SK-N-SH treated with all-trans-retinoic acid at 6 μM for 48 hours (cell line): ENCODE measurements at regions not wholly inside any gene's neighbourhood (a gene's known extent, or its start where the extent isn't known, plus 50 kb on each side); places are given as distances from the start of the nearest gene placed in this dataset.

ENCODE experiments used
- ATAC-seq: fragments of 200-7000 bp; cut with Tn5 transposase; 3 replicates; pipeline ENCODE4 v1.9.1; 2020; ENCODE audit warnings: mild to moderate bottlenecking, moderate library complexity
- ARNTL ChIP-seq: fragments of 450-650 bp; formaldehyde crosslinking; IDR thresholded peaks from 2 replicates; pipeline ENCODE4 v1.5.0; 2020; ENCODE audit warnings: low read depth, mild to moderate bottlenecking, moderate library complexity, borderline replicate concordance
- BACH2 ChIP-seq: fragments of 250-450 bp; sonication (Bioruptor Pico); IDR thresholded peaks from 2 replicates; pipeline ENCODE4 v1.9.0; 2021; ENCODE audit warnings: mild to moderate bottlenecking, borderline replicate concordance
- ESRRG ChIP-seq: fragments of 250-450 bp; sonication (Bioruptor Pico); IDR thresholded peaks from 2 replicates; pipeline ENCODE4 v1.6.1; 2021; ENCODE audit warnings: mild to moderate bottlenecking
- GLIS3 ChIP-seq: fragments of 250-450 bp; sonication (Bioruptor Pico); IDR thresholded peaks from 2 replicates; pipeline ENCODE4 v1.5.0; 2020; ENCODE audit warnings: mild to moderate bottlenecking, moderate library complexity
- ISL1 ChIP-seq: fragments of 250-450 bp; sonication (Bioruptor Pico); IDR thresholded peaks from 2 replicates; pipeline ENCODE4 v2.1.2; 2022; ENCODE audit warnings: mild to moderate bottlenecking, moderate library complexity
- OSR1 ChIP-seq: fragments of 250-450 bp; sonication (Bioruptor Pico); IDR thresholded peaks from 2 replicates; pipeline ENCODE4 v1.8.0; 2022; ENCODE audit warnings: moderate library complexity, mild to moderate bottlenecking, inconsistent platforms
- PPARA ChIP-seq: fragments of 250-450 bp; sonication (Bioruptor Pico); IDR thresholded peaks from 2 replicates; pipeline ENCODE4 v1.5.0; 2020; ENCODE audit warnings: mild to moderate bottlenecking, borderline replicate concordance
- RARB ChIP-seq: fragments of 250-450 bp; sonication (Bioruptor Pico); IDR thresholded peaks from 2 replicates; pipeline ENCODE4 v1.8.0; 2021; ENCODE audit warnings: mild to moderate bottlenecking, moderate library complexity
- SNAI2 ChIP-seq: fragments of 250-450 bp; sonication (Bioruptor Pico); IDR thresholded peaks from 2 replicates; pipeline ENCODE4 v1.5.0; 2020; ENCODE audit warnings: mild to moderate bottlenecking, moderate library complexity
- TCF4 ChIP-seq: fragments of 250-450 bp; sonication (Bioruptor Pico); IDR thresholded peaks from 2 replicates; pipeline ENCODE4 v1.8.0; 2021; ENCODE audit warnings: mild to moderate bottlenecking, moderate library complexity, borderline replicate concordance
- TOX ChIP-seq: fragments of 250-450 bp; sonication (Bioruptor Pico); IDR thresholded peaks from 2 replicates; pipeline ENCODE4 v1.8.0; 2021; ENCODE audit warnings: mild to moderate bottlenecking, moderate library complexity, borderline replicate concordance
- ZC3H10 ChIP-seq: fragments of 250-450 bp; sonication (Bioruptor Pico); IDR thresholded peaks from 2 replicates; pipeline ENCODE4 v1.5.1; 2021; ENCODE audit warnings: mild to moderate bottlenecking, moderate library complexity
- ZFP3 ChIP-seq: fragments of 250-450 bp; sonication (Bioruptor Pico); IDR thresholded peaks from 2 replicates; pipeline ENCODE4 v1.5.0; 2020; ENCODE audit warnings: mild to moderate bottlenecking, moderate library complexity
- ZFP30 ChIP-seq: fragments of 450-650 bp; formaldehyde crosslinking; IDR thresholded peaks from 2 replicates; pipeline ENCODE4 v1.5.0; 2022; ENCODE audit warnings: mild to moderate bottlenecking, moderate library complexity
- ZNF565 ChIP-seq: fragments of 450-650 bp; formaldehyde crosslinking; conservative IDR thresholded peaks from 2 replicates; pipeline ENCODE4 v1.5.0; 2020; ENCODE audit warnings: low read depth, mild to moderate bottlenecking, moderate library complexity
- ZNF70 ChIP-seq: fragments of 450-650 bp; formaldehyde crosslinking; IDR thresholded peaks from 2 replicates; pipeline ENCODE4 v1.5.0; 2020; ENCODE audit warnings: mild to moderate bottlenecking, moderate library complexity
- ZNF8 ChIP-seq: fragments of 450-650 bp; formaldehyde crosslinking; IDR thresholded peaks from 2 replicates; pipeline ENCODE4 v1.5.0; 2020; ENCODE audit warnings: mild to moderate bottlenecking, moderate library complexity
- TF ChIP-seq, protein P1 (sequence below): fragments of 250-450 bp; sonication (Bioruptor Pico); IDR thresholded peaks from 2 replicates; pipeline ENCODE4 v1.8.0; 2021; ENCODE audit warnings: low read depth, mild to moderate bottlenecking, moderate library complexity, borderline replicate concordance
- TF ChIP-seq, protein P2 (sequence below): fragments of 250-450 bp; sonication (Bioruptor Pico); IDR thresholded peaks from 2 replicates; pipeline ENCODE4 v1.5.0; 2020; ENCODE audit warnings: mild to moderate bottlenecking, moderate library complexity
- TF ChIP-seq, protein P3 (sequence below): fragments of 250-450 bp; sonication (Bioruptor Pico); IDR thresholded peaks from 2 replicates; pipeline ENCODE4 v1.5.1; 2020; ENCODE audit warnings: low read depth, mild to moderate bottlenecking, moderate library complexity
- TF ChIP-seq, protein P4 (sequence below): fragments of 250-450 bp; sonication (Bioruptor Pico); IDR thresholded peaks from 2 replicates; pipeline ENCODE4 v1.8.0; 2020; ENCODE audit warnings: mild to moderate bottlenecking, moderate library complexity, borderline replicate concordance
- TF ChIP-seq, protein P5 (sequence below): fragments of 250-450 bp; sonication (Bioruptor Pico); IDR thresholded peaks from 2 replicates; pipeline ENCODE4 v1.5.1; 2021; ENCODE audit warnings: mild to moderate bottlenecking, moderate library complexity

DNA sequence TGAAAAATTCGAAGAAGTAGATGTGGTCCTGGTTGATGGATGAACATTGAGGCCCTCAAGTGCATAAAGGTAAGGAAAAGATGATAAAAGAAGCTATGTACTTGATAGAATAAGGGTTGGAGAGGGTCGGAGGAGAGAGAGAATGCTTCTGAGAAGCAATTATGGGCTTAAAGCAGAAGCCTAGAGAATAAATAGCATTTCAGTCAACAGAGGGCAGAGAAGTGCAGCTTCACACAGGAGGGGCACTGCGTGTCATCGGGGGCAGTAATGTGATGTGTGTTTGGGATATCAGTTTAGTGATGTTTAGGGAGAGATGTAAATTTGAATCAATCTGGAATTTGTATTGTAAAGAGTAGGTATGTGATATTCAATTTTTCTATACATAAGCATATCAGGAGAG lies 334.5 kb downstream of the PIK3C3 start:
- no peak for TF ChIP-seq ESRRG
- TF ChIP-seq, all 23 proteins: peak for 0
- no peak for ATAC-seq

DNA sequence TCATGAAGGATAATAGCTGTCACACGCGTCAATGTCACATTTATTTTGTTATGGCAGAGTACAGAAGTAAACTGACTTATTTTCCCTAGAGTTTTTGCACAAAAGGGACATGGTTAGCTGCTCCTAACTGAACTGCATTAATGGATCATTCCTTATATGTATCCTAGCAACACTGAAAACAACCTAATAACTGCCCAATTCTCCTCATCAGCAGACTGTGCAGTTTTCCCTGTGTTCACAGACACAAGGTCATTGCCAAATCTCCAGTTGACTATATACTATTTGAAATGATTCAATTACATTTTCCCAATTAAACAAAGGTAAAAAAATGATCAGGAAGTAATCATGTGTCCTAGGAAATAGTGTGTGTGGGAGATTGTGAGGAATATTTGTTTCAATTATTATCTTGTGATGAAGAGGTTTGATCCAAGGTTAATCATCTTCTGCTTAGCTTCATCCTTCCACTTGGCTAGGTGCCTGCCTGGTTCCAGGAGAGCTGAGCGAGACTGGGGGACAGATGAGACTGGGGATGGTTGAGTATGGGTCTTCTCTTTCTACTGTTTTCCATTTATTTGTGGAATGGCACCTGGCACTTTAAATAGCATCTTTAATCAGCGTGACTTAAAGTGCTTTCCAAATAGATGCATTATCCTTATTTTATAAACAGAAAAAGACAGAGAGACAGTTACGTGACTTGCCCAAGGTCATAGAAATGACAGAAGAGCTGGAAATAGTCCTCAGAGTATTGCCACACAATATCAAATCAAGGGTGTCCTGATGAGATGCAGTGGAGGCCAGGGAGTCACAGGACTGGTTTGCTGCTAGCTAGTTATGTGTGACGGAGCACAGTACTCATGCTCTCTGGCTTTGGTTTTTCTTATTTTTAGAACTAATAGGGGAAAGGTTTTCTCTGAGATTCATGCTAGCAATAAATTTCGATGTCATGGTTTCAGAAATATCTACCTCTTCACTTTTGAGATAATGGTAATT lies 335.6 kb downstream of the PIK3C3 start:
- no peak for TF ChIP-seq GLIS3 (CRISPR knock-in tag)
- TF ChIP-seq ZNF565 = no peak
- no peak for TF ChIP-seq ZC3H10 (CRISPR knock-in tag)
- TF ChIP-seq, protein P1, sequence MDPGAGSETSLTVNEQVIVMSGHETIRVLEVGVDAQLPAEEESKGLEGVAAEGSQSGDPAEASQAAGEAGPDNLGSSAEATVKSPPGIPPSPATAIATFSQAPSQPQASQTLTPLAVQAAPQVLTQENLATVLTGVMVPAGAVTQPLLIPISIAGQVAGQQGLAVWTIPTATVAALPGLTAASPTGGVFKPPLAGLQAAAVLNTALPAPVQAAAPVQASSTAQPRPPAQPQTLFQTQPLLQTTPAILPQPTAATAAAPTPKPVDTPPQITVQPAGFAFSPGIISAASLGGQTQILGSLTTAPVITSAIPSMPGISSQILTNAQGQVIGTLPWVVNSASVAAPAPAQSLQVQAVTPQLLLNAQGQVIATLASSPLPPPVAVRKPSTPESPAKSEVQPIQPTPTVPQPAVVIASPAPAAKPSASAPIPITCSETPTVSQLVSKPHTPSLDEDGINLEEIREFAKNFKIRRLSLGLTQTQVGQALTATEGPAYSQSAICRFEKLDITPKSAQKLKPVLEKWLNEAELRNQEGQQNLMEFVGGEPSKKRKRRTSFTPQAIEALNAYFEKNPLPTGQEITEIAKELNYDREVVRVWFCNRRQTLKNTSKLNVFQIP (CRISPR knock-in tag) = no peak
- no peak for TF ChIP-seq ZFP30 (CRISPR knock-in tag)
- no peak for TF ChIP-seq ZNF8
- TF ChIP-seq, protein P2, sequence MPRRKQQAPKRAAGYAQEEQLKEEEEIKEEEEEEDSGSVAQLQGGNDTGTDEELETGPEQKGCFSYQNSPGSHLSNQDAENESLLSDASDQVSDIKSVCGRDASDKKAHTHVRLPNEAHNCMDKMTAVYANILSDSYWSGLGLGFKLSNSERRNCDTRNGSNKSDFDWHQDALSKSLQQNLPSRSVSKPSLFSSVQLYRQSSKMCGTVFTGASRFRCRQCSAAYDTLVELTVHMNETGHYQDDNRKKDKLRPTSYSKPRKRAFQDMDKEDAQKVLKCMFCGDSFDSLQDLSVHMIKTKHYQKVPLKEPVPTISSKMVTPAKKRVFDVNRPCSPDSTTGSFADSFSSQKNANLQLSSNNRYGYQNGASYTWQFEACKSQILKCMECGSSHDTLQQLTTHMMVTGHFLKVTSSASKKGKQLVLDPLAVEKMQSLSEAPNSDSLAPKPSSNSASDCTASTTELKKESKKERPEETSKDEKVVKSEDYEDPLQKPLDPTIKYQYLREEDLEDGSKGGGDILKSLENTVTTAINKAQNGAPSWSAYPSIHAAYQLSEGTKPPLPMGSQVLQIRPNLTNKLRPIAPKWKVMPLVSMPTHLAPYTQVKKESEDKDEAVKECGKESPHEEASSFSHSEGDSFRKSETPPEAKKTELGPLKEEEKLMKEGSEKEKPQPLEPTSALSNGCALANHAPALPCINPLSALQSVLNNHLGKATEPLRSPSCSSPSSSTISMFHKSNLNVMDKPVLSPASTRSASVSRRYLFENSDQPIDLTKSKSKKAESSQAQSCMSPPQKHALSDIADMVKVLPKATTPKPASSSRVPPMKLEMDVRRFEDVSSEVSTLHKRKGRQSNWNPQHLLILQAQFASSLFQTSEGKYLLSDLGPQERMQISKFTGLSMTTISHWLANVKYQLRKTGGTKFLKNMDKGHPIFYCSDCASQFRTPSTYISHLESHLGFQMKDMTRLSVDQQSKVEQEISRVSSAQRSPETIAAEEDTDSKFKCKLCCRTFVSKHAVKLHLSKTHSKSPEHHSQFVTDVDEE (CRISPR knock-in tag) = no peak
- TF ChIP-seq BACH2 (CRISPR knock-in tag) = no peak
- TF ChIP-seq ZNF70 (CRISPR knock-in tag) = no peak
- TF ChIP-seq, protein P3, sequence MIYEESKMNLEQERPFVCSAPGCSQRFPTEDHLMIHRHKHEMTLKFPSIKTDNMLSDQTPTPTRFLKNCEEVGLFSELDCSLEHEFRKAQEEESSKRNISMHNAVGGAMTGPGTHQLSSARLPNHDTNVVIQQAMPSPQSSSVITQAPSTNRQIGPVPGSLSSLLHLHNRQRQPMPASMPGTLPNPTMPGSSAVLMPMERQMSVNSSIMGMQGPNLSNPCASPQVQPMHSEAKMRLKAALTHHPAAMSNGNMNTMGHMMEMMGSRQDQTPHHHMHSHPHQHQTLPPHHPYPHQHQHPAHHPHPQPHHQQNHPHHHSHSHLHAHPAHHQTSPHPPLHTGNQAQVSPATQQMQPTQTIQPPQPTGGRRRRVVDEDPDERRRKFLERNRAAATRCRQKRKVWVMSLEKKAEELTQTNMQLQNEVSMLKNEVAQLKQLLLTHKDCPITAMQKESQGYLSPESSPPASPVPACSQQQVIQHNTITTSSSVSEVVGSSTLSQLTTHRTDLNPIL (CRISPR knock-in tag) = no peak
- TF ChIP-seq OSR1 = no peak
- TF ChIP-seq TCF4 = no peak
- no peak for TF ChIP-seq ESRRG
- ATAC-seq = no peak

DNA sequence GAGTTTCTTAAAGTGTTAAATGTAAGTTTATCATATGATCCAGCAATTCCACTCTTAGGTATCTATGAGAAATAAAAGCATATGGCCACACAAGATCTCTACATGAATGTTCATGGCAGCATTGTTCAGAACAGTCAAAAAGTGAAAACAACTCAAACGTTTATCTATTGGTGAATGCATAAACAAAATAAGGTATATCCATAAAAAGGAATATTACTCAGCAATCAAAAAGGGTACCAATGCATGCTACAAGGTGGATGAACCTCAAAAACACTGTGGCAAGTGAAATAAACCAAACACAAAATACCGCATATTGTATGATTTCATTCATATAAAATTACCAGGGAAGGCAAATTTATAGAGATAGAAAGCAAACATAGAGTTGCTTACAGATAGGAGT lies 337.6 kb downstream of the PIK3C3 start:
- no peak for ATAC-seq
- TF ChIP-seq ZNF8 = peak; percentile 90
- TF ChIP-seq, protein P4, sequence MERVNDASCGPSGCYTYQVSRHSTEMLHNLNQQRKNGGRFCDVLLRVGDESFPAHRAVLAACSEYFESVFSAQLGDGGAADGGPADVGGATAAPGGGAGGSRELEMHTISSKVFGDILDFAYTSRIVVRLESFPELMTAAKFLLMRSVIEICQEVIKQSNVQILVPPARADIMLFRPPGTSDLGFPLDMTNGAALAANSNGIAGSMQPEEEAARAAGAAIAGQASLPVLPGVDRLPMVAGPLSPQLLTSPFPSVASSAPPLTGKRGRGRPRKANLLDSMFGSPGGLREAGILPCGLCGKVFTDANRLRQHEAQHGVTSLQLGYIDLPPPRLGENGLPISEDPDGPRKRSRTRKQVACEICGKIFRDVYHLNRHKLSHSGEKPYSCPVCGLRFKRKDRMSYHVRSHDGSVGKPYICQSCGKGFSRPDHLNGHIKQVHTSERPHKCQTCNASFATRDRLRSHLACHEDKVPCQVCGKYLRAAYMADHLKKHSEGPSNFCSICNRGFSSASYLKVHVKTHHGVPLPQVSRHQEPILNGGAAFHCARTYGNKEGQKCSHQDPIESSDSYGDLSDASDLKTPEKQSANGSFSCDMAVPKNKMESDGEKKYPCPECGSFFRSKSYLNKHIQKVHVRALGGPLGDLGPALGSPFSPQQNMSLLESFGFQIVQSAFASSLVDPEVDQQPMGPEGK (CRISPR knock-in tag) = no peak

DNA sequence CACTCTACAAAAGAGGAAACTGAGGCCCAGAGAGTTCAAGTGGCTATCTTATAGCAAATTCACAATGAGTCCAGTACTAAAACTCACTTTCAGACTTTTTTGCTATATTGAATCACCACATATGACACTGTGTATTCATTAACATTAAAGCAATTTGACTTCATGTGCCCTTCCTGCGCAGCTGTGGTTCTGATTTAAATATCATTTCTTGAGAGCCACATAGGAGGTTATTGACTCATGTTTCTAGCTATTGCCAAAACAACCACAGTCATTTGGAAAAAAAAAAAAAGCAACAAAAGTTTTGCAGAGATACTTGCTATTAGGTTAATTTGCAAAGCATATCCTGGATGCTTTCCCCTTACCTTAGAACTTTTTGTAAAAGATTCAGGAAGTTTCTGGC lies 341.2 kb downstream of the PIK3C3 start:
- ATAC-seq = no peak
- TF ChIP-seq, protein P5, sequence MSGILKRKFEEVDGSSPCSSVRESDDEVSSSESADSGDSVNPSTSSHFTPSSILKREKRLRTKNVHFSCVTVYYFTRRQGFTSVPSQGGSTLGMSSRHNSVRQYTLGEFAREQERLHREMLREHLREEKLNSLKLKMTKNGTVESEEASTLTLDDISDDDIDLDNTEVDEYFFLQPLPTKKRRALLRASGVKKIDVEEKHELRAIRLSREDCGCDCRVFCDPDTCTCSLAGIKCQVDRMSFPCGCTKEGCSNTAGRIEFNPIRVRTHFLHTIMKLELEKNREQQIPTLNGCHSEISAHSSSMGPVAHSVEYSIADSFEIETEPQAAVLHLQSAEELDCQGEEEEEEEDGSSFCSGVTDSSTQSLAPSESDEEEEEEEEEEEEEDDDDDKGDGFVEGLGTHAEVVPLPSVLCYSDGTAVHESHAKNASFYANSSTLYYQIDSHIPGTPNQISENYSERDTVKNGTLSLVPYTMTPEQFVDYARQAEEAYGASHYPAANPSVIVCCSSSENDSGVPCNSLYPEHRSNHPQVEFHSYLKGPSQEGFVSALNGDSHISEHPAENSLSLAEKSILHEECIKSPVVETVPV (CRISPR knock-in tag) = no peak
- no peak for TF ChIP-seq ARNTL (CRISPR knock-in tag)
- no peak for TF ChIP-seq ZFP3
- TF ChIP-seq, protein P3 (CRISPR knock-in tag) = no peak
- TF ChIP-seq, protein P1 (CRISPR knock-in tag) = no peak
- no peak for TF ChIP-seq SNAI2 (CRISPR knock-in tag)
- TF ChIP-seq ZNF565 = no peak
- TF ChIP-seq OSR1 = no peak
- TF ChIP-seq RARB (CRISPR knock-in tag) = no peak
- TF ChIP-seq TOX (CRISPR knock-in tag) = no peak
- no peak for TF ChIP-seq ISL1
- no peak for TF ChIP-seq PPARA
- TF ChIP-seq, protein P4 (CRISPR knock-in tag) = no peak
